ENCODE measurements at regions not wholly inside any gene's neighbourhood (a gene's known extent, or its start where the extent isn't known, plus 50 kb on each side); places are given as distances from the start of the nearest gene placed in this dataset.

DNA sequence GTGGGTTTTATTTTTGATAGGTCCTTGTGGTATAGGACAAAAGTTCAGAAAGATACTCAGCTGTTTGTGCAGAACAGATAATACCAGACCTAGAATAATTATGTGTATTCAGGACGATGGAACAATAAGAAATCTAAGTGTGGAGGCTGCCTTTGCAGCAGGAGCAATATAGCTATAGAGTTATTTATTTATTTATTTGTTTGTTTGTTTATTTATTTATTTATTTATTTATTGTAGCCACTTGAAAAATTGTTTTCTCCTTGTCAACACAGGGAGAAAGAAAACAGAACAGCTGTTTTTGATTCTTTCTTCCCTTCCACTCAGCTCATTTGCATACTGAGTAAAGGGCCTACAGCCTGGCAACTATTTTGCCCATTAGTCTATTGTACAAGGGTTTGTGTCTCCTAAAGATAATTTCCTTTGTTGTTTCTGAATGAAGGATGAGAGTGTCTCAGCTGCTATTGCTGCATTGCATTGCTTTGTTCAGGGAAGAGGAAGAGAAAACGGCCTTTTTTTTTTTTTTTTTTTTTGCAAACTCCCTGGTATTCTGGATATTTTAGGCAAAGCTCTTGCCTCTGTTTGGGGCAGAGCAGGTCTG, 56.0 kb upstream of the ESX1 start:
- Mint-ChIP-seq H3K4me1 (no peaks in the 10 kb centered on the region), H3K27ac (no peak overlapping the region), H3K27me3 (peaks cover 1% of the 10 kb centered on the region), H3K4me3 (no peak overlapping the region), H3K36me3 (no peaks in the 10 kb centered on the region), H3K9me3 (no peaks in the 10 kb centered on the region)
- no peak for ATAC-seq (ENCODE audit: low read depth)
- no peak for DNase-seq (ENCODE audit: low spot score in 2 of 2)

- DNase-seq (ENCODE audit: low spot score in 2 of 2) (no peak), ATAC-seq (ENCODE audit: low read depth) (no peak)
- H3K27ac Mint-ChIP-seq, result no peak overlapping the region
- H3K9me3 Mint-ChIP-seq, result no peaks in the 10 kb centered on the region
- no peak overlapping the region for H3K4me3 Mint-ChIP-seq
- H3K36me3 Mint-ChIP-seq, result no peaks in the 10 kb centered on the region
- no peaks in the 10 kb centered on the region for H3K4me1 Mint-ChIP-seq
- H3K27me3 Mint-ChIP-seq, result peaks cover 1% of the 10 kb centered on the region
These were observed 55.4 kb upstream of the ESX1 start for GRCh38 chrX:104310090-104310489.

GRCh38 chrX:104309169-104309568, 54.4 kb upstream of the ESX1 start:
- no peaks in the 10 kb centered on the region for H3K36me3 Mint-ChIP-seq
- no peaks in the 10 kb centered on the region for H3K9me3 Mint-ChIP-seq
- no peak overlapping the region for H3K27ac Mint-ChIP-seq
- no peaks in the 10 kb centered on the region for H3K4me1 Mint-ChIP-seq
- no peak overlapping the region for H3K4me3 Mint-ChIP-seq
- no peak for ATAC-seq (ENCODE audit: low read depth)
- no peak for DNase-seq (ENCODE audit: low spot score in 2 of 2)
- H3K27me3 Mint-ChIP-seq, result peaks cover 1% of the 10 kb centered on the region

DNA sequence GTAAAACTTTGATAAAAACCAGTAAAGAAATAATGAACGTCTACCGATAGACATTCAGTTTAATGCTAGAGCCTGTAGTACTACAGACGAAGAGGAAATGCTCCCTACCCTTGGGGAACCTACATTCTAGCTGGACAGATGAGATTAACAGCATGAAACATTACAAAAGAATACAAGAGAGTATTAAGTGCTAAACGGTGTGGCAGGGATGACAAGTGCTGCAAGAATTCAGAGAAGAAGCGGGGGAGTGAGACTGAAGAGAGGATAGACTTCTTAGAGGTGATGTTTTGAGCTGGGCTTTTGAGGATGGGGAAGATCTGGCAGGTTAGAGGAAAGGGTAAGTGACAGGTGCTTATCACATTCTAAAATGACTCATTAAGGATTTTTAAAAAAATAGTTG, 52.6 kb upstream of the ESX1 start:
- DNase-seq (ENCODE audit: low spot score in 2 of 2), result no peak
- Mint-ChIP-seq H3K9me3 (no peaks in the 10 kb centered on the region), H3K27ac (no peak overlapping the region), H3K36me3 (no peaks in the 10 kb centered on the region), H3K27me3 (peaks cover 1% of the 10 kb centered on the region), H3K4me3 (no peak overlapping the region), H3K4me1 (no peaks in the 10 kb centered on the region)
- ATAC-seq (ENCODE audit: low read depth), result no peak

- Mint-ChIP-seq H3K36me3 (no peaks in the 10 kb centered on the region), H3K27me3 (peaks cover 1% of the 10 kb centered on the region), H3K9me3 (no peaks in the 10 kb centered on the region), H3K4me1 (no peaks in the 10 kb centered on the region), H3K27ac (no peak overlapping the region), H3K4me3 (no peak overlapping the region)
- DNase-seq (ENCODE audit: low spot score in 2 of 2) (no peak), ATAC-seq (ENCODE audit: low read depth) (no peak)
These were observed 51.4 kb upstream of the ESX1 start for GRCh38 chrX:104306180-104306579.

All from memory B cell (primary cell).